AG04449 (cell line): ENCODE measurements at regions not wholly inside any gene's neighbourhood (a gene's known extent, or its start where the extent isn't known, plus 50 kb on each side); places are given as distances from the start of the nearest gene placed in this dataset.

Experiments
- CTCF ChIA-PET: fragments of 350-600 bp; formaldehyde crosslinking; extraction: SDS; loops from one replicate; lab custom pipeline; 2021; ENCODE audit warnings: antibody characterized with exemption; lab: Yijun Ruan, JAX
- POLR2A ChIA-PET: fragments of 400-600, 350-600 bp; formaldehyde crosslinking; extraction: SDS; loops from one replicate; lab custom pipeline; 2020; ENCODE audit warnings: antibody characterized with exemption, inconsistent platforms; lab: Yijun Ruan, JAX
- DNase-seq: peaks from one replicate; pipeline ENCODE4 v3.0.0-alpha.2; 2010; ENCODE audit warnings: low read depth, low spot score
- H3K4me3 ChIP-seq: 2 replicates; pipeline ENCODE4 v1.5.1; 2011; ENCODE audit warnings: low read depth, mild to moderate bottlenecking, control low read depth, low read length
- TF ChIP-seq, protein P1 (sequence below): IDR thresholded peaks from one replicate; pipeline ENCODE4 v1.5.1; 2011; ENCODE audit warnings: mild to moderate bottlenecking, moderate library complexity, low read length, control low read depth, inconsistent platforms; ENCODE audit not compliant: insufficient read depth; ENCODE audit errors: missing control alignments

DNA sequence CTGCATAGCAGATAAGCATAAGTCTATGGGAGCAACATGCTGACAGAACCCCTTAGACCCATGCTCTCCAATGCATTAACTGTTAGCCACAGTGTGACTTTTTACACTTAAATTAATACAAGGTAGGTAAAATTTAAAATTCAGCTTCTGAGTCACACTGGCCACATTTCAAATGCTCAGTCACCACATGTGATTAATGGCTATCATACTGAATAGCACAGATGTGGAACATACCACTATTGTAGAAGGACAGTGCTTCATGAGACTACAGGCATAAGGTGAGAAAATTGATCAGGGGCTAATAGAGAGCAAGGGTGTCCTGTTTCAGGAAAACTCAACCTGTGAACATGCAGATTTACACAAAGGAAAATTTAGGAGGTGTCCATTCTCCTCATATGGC lies 357.0 kb upstream of the SEMA6D start:
- no peak for DNase-seq
- ChIA-PET POLR2A (no interaction called here), CTCF (no interaction called here)
- H3K4me3 ChIP-seq = no peak overlapping the region
- TF ChIP-seq, protein P1, sequence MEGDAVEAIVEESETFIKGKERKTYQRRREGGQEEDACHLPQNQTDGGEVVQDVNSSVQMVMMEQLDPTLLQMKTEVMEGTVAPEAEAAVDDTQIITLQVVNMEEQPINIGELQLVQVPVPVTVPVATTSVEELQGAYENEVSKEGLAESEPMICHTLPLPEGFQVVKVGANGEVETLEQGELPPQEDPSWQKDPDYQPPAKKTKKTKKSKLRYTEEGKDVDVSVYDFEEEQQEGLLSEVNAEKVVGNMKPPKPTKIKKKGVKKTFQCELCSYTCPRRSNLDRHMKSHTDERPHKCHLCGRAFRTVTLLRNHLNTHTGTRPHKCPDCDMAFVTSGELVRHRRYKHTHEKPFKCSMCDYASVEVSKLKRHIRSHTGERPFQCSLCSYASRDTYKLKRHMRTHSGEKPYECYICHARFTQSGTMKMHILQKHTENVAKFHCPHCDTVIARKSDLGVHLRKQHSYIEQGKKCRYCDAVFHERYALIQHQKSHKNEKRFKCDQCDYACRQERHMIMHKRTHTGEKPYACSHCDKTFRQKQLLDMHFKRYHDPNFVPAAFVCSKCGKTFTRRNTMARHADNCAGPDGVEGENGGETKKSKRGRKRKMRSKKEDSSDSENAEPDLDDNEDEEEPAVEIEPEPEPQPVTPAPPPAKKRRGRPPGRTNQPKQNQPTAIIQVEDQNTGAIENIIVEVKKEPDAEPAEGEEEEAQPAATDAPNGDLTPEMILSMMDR = no peak

DNA sequence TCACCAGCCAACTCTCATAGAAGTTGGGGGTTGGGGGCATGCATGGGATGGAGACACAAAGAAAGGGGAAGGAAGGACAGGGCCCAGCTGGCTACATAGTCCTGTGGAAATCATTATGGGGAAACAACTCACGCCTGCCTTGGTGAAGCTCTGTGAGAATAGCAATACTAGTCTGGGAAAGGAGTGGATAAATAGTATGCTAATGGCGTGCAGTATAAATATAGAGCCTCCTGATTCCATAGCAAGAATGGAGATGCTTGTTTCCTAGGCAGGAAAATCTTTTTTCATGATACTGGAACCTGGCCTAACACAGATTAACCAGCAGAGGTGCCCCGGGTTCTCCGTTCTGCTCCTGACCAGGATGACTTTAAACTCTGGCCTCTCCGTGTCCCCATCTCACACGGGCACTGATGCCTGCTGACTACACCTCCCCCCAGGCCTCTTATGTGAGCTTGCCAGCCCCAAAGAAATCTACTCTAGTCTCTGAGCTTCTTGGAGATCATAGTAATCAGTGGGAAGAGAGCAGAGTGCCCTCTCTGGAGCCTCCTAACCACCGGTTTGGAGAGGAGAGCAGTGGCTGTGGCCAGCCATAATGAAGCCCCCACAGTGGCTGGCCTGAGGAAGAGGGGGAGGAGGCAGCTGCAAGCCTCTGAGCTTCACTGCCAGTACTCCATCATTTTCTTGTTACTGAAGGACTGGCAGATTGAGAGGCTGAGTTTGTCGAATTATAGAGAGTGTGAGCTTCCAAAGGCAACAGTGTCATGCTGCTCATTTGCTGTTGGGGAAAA lies 355.0 kb upstream of the SEMA6D start:
- TF ChIP-seq, protein P1 = no peak
- H3K4me3 ChIP-seq = no peak overlapping the region
- ChIA-PET CTCF (interaction anchor here (2.5 kb wide), 1 partner anchor 12 kb away, joined by 8 read pairs; no protein-coding TSS in a partner anchor), POLR2A (no interaction called here)
- no peak for DNase-seq

DNA sequence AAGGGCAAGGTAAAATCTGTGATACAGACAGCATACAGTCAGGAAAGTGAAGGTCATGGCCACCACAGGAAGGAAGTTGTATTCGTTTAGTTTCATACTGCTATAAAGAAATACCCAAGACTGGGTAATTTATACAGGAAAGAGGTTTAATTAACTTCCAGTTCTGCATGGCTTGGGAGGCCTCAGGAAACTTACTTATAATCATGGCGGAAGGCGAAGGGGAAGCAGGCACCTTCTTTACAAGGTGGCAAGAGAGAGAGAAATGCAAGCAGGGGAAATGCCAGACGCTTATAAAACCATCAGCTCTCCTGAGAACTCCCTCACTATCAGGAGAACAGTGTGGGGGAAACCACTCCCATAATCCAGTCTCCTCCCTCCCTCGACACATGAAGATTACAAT lies 353.7 kb upstream of the SEMA6D start:
- CTCF ChIA-PET = interaction anchor here (2.5 kb wide), 1 partner anchor 10 kb away, joined by 8 read pairs; no protein-coding TSS in a partner anchor
- DNase-seq = no peak
- POLR2A ChIA-PET = no interaction called here
- H3K4me3 ChIP-seq = no peak overlapping the region
- TF ChIP-seq, protein P1 = no peak

DNA sequence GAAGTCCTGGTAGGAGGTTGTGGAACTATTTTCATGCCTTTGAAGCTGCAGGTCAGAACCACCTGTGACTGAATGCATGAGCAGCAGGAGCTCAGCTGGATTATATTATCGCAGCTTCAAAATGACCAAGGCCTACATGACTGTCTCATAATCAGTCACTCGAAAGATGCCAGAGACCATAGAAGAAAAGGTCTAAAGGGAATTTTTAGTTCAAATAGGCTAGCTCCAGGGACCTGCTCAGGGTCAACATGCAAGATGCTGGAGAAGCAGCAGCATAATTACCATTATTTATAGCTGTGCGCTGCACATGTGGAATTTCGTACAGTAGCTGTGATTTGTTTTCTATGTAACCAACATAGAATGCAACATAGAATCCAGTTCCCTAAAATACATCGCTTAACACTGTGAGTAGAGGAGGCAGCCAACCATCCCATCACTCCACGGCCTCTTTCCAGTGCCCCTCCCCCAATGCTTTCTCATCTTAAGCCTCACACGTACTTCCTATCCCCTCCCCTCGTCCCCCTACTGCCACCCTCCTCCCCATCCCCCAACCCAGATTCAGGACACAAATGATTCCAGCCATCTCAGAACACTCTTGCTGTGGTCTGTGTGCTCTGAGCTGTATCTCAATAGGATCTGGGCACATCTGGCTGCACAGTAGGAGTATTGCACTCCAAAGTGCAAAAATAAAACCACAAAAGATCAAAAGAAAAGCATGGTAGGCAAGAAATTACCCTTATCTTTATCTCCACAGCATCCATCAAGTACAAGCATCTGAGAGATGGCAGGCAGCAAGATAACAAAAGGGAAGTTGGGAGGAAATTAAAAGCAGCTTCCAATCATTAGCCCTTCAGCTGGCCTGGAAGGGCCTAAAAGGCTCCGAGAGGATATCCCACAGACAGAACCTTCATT lies 352.8 kb upstream of the SEMA6D start:
- ChIA-PET CTCF (no interaction called here), POLR2A (no interaction called here)
- no peak overlapping the region for H3K4me3 ChIP-seq
- DNase-seq = no peak
- TF ChIP-seq, protein P1 = no peak

DNA sequence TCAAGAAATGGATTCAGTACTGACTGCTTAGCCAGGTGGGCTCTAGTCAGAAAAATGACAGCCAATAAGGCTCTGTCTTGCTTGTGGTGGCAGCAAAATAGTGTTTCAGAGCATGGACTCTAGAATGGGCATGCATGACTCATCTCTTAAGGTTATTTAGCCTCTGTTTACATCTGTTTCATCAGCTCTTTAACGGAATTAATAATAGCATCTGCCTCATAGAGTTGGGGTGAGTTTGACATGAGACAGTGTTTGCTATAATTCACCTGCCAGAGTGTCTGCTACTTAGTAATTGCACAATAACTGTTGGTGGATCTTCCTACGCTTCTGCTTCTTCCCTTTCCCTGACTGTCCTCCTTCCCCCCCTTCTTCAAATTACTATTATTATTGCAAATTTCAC lies 350.4 kb upstream of the SEMA6D start:
- no peak for DNase-seq
- CTCF ChIA-PET = interaction anchor here (1.1 to 1.5 kb wide), 3 partner anchors 10 to 622 kb away, joined by 3 to 4 read pairs (median 3); no protein-coding TSS in a partner anchor
- TF ChIP-seq, protein P1 = no peak
- POLR2A ChIA-PET = no interaction called here
- H3K4me3 ChIP-seq = no peak overlapping the region
